Peyer's patch (tissue), 4 donors: ENCODE measurements at regions not wholly inside any gene's neighbourhood (a gene's known extent, or its start where the extent isn't known, plus 50 kb on each side); places are given as distances from the start of the nearest gene placed in this dataset.

Experiments used
- DNase-seq, 3 donors: peaks; one replicate each; pipeline ENCODE4 v3.0.0-alpha.2; 2017 to 2019
- H3K27ac ChIP-seq, 4 donors: fragments of 200-600 bp; sonication (generic); one replicate each; pipeline ENCODE4 v1.5.1; 2016 to 2019
- H3K27me3 ChIP-seq, 2 donors: fragments of 200-600 bp; sonication (generic); one replicate each; pipeline ENCODE4 v1.5.1; 2019
- H3K36me3 ChIP-seq, 3 donors: fragments of 200-600 bp; sonication (generic); one replicate each; pipeline ENCODE4 v1.5.1; 2016 to 2019
- H3K4me1 ChIP-seq, 4 donors: fragments of 200-600 bp; sonication (generic); one replicate each; pipeline ENCODE4 v1.5.1; 2016 to 2019
- H3K4me3 ChIP-seq, 4 donors: fragments of 200-600 bp; sonication (generic); 1 replicate in 3 of 4; 2 replicates in 1 of 4; pipeline ENCODE4 v1.5.1; 2016 to 2019; ENCODE audit warnings: mild to moderate bottlenecking in 1 of 4
- H3K9me3 ChIP-seq, 4 donors: fragments of 200-600 bp; sonication (generic); one replicate each; pipeline ENCODE4 v1.5.1; 2016 to 2019; ENCODE audit warnings: mild to moderate bottlenecking in 1 of 4
- POLR2A ChIP-seq, 2 donors: fragments of 450-650 bp; IDR thresholded peaks; one replicate each; pipeline ENCODE4 v1.5.1; 2017; ENCODE audit warnings: antibody characterized with exemption in 2 of 2, mild to moderate bottlenecking in 2 of 2, moderate library complexity in 2 of 2
- TF ChIP-seq, protein P1 (sequence below), 6 experiments: fragments of 450-650 bp in 4 of 6; fragments of 200-600 bp in 2 of 6; sonication (generic) in 1 of 6; IDR thresholded peaks; one replicate each; pipeline ENCODE4 v1.5.1; 2017 to 2019; ENCODE audit warnings: antibody characterized with exemption in 6 of 6, mild to moderate bottlenecking in 3 of 6, moderate library complexity in 1 of 6

DNA sequence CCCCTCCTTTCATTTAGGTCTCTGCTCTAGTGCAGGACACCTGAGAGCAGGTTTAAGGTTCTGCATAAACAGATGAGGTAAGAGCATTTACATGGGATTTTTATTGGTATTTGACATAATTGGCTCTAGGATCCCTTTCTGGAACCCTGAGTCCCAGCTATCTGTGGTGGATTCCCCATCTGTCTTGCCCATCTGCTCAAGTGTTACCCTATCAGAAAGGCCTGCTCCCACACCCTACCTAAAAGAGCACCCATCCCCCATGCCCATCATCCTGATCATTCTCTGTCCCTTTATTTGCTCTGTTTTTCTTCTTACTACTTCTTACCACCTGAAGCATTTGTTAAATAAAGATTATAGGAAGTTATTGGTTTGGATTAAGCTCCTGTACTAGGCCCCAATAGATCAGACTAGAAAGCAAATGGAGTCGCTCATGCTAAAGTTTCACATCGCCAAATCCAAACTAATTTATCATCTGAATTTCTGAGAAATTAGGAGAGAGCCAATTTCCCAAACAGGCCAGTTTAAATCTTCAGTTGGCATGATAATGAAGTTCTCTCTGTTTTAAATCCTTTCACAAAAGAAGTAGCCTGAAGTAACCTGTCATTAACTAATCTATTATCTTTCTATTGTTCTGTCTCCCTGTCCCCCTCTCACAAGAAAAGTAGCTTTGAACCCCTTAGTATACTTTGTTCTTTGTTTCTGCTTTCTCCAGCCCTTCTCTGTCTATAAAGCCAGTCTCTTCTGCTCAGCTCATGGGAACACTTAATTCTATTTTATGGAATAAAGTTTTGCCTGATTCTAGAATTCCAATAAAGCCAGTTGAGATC, 178.6 kb downstream of the ZNF674 start:
- DNase-seq: no peak
- Histone ChIP-seq H3K27ac (no peak overlapping the region), H3K4me1 (no peaks in the 10 kb centered on the region), H3K9me3 (no peaks in the 10 kb centered on the region), H3K27me3 (no peaks in the 10 kb centered on the region), H3K4me3 (no peak overlapping the region), H3K36me3 (no peaks in the 10 kb centered on the region)
- TF ChIP-seq, protein P1, sequence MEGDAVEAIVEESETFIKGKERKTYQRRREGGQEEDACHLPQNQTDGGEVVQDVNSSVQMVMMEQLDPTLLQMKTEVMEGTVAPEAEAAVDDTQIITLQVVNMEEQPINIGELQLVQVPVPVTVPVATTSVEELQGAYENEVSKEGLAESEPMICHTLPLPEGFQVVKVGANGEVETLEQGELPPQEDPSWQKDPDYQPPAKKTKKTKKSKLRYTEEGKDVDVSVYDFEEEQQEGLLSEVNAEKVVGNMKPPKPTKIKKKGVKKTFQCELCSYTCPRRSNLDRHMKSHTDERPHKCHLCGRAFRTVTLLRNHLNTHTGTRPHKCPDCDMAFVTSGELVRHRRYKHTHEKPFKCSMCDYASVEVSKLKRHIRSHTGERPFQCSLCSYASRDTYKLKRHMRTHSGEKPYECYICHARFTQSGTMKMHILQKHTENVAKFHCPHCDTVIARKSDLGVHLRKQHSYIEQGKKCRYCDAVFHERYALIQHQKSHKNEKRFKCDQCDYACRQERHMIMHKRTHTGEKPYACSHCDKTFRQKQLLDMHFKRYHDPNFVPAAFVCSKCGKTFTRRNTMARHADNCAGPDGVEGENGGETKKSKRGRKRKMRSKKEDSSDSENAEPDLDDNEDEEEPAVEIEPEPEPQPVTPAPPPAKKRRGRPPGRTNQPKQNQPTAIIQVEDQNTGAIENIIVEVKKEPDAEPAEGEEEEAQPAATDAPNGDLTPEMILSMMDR (IDR thresholded peaks at IDR 0.05): no peak
- no peak for TF ChIP-seq POLR2A (IDR thresholded peaks at IDR 0.05)

DNA sequence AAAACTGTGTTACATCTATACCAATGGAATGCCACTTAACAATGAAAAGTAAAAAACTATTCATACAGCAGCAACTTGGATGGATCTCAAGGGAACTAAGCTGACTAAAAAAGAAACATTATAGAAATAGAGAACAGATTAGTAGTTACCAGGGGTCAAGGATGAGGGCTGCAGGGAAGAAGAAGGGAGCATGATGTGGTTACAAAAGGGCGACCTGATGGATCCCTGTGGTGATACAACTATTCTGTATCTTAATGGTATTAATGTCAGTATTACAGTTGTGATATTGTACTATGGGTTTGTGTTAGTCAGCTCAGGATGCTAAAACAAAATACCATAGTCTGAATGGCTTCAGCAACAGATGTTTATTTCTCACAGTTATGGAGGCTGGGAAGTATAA, 190.7 kb downstream of the ZNF674 start:
- H3K36me3 ChIP-seq: no peaks in the 10 kb centered on the region
- TF ChIP-seq, protein P1 (IDR thresholded peaks at IDR 0.05): no peak
- no peak for TF ChIP-seq POLR2A (IDR thresholded peaks at IDR 0.05)
- DNase-seq: no peak
- H3K4me1 ChIP-seq: no peaks in the 10 kb centered on the region
- H3K4me3 ChIP-seq: no peak overlapping the region
- H3K27ac ChIP-seq: no peak overlapping the region
- no peaks in the 10 kb centered on the region for H3K9me3 ChIP-seq
- H3K27me3 ChIP-seq: no peaks in the 10 kb centered on the region

DNA sequence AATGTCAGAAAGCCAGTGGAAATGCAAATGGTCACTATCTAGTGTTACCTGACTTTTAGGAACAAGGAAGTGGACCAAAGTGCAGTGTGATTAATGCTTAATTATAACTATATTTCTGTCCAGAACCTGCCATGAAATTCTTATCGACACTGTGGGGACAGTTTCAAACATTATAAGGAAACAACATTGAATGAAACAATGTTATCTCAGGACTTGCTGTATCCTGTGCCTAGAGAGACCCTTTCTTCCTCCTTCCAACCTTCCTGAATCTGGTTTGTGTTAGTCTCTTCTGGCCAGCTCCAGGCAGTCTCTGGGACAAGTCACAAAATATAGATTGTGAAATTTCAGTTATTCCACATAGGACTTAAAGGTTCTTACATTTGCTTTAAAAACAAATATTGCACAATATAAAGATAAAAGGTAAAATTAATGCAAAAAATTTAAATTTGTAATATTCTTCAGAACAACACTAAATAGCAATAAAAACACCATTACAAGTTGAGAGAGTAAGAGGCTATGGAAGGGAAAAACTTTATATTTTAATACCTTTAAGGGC, 203.4 kb downstream of the ZNF674 start:
- Histone ChIP-seq H3K9me3 (no peaks in the 10 kb centered on the region), H3K27ac (no peak overlapping the region), H3K27me3 (no peaks in the 10 kb centered on the region), H3K4me3 (no peak overlapping the region), H3K4me1 (no peaks in the 10 kb centered on the region), H3K36me3 (no peaks in the 10 kb centered on the region)
- no peak for DNase-seq
- no peak for TF ChIP-seq POLR2A (IDR thresholded peaks at IDR 0.05)
- TF ChIP-seq, protein P1 (IDR thresholded peaks at IDR 0.05): no peak

DNA sequence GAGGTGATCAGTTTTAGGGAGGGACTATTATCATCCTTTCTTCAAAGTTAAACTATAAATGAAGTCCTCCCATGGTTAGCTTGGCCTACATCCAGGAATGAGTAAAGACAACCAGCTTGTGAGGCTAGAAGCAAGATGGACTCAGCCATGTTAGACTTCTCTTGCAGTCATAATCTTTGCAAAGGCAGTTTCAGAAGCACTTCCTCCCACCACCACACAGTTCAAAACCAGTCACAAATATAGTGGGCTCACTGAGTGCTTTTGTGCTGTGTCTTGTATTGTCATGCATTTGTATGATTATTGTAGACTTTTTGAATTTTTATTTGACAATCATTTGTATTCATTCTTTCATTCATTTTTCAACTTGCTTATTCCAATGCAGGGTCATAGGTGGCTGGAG, 204.5 kb downstream of the ZNF674 start:
- no peaks in the 10 kb centered on the region for H3K9me3 ChIP-seq
- no peak overlapping the region for H3K4me3 ChIP-seq
- no peak for DNase-seq
- no peak for TF ChIP-seq POLR2A (IDR thresholded peaks at IDR 0.05)
- TF ChIP-seq, protein P1 (IDR thresholded peaks at IDR 0.05): no peak
- H3K27ac ChIP-seq: no peak overlapping the region
- H3K27me3 ChIP-seq: no peaks in the 10 kb centered on the region
- no peaks in the 10 kb centered on the region for H3K4me1 ChIP-seq
- H3K36me3 ChIP-seq: no peaks in the 10 kb centered on the region

DNA sequence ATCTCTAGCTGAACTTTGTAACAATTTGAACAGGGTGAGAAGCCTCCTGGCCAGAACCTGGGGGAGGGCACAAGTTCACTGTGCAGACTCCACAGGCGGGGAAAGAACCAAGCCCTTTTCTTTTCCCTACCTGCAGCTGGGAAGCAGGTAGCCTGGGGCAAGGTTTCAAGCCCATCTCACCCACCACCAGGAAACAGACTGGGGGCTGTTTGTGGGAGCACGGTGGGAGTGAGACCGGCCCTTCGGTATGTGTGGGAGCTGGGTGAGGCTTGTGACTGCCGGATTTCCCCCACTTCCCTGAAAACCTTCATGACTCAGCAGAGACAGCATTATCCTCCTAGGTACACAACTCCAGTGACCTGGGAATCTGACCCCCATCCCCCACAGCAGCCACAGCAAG, 211.7 kb downstream of the ZNF674 start:
- Histone ChIP-seq H3K4me1 (no peaks in the 10 kb centered on the region), H3K9me3 (no peaks in the 10 kb centered on the region), H3K27me3 (no peaks in the 10 kb centered on the region), H3K36me3 (no peaks in the 10 kb centered on the region), H3K4me3 (no peak overlapping the region), H3K27ac (peak overlapping the region in 2 of 4 donors; percentile 20 to 67)
- DNase-seq: peak in 2 of 3 donors; percentile 51 to 53
- no peak for TF ChIP-seq POLR2A (IDR thresholded peaks at IDR 0.05)

DNA sequence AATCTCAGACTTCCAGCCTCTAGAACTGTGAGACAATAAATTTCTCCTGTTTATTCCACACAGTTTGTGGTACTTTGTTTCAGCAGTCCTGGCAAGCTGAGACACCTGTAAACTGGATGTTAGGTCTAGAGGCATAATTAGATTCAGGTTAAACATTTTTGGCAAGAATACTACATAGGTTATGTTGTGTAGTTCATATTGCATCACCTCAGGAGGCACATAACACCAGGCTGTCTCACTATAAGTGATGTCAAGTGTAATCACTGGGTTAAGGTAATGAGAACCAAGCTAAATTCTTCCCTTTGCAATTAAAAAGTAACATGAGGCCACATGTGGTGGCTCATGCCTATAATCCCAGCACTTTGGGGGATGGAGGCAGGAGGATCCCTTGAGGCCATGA, 214.2 kb downstream of the ZNF674 start:
- no peak for TF ChIP-seq POLR2A (IDR thresholded peaks at IDR 0.05)
- TF ChIP-seq, protein P1 (IDR thresholded peaks at IDR 0.05): no peak
- no peak for DNase-seq
- Histone ChIP-seq H3K9me3 (no peaks in the 10 kb centered on the region), H3K36me3 (no peaks in the 10 kb centered on the region), H3K27me3 (no peaks in the 10 kb centered on the region), H3K4me1 (peaks cover 0 to under 1% (median 0%) of the 10 kb centered on the region in 4 donors), H3K4me3 (no peak overlapping the region), H3K27ac (no peak overlapping the region)
